Transverse colon (tissue), 4 donors: ENCODE measurements at regions not wholly inside any gene's neighbourhood (a gene's known extent, or its start where the extent isn't known, plus 50 kb on each side); places are given as distances from the start of the nearest gene placed in this dataset.

Experiments used
- POLR2A ChIP-seq: fragments of 450-650 bp; IDR thresholded peaks from one replicate; pipeline ENCODE4 v1.6.1; 2016; ENCODE audit warnings: antibody characterized with exemption, mild to moderate bottlenecking, moderate library complexity
- POLR2AphosphoS5 ChIP-seq, 3 donors: sonication (generic); formaldehyde crosslinking; IDR thresholded peaks; one replicate each; pipeline ENCODE4 v1.6.1; 2016; ENCODE audit warnings: antibody characterized with exemption in 3 of 3
- TF ChIP-seq, protein P1 (sequence below), 5 experiments: fragments of 200-600 bp in 3 of 5; fragments of 450-650 bp in 2 of 5; sonication (generic) in 3 of 5; IDR thresholded peaks; 1 replicate in 2 of 5; 2 replicates in 3 of 5; pipeline ENCODE4 v1.5.1; 2016 to 2017; ENCODE audit warnings: antibody characterized with exemption in 5 of 5, inconsistent platforms in 3 of 5, mild to moderate bottlenecking in 2 of 5, moderate library complexity in 1 of 5

- no peak for TF ChIP-seq POLR2A
- TF ChIP-seq, protein P1, sequence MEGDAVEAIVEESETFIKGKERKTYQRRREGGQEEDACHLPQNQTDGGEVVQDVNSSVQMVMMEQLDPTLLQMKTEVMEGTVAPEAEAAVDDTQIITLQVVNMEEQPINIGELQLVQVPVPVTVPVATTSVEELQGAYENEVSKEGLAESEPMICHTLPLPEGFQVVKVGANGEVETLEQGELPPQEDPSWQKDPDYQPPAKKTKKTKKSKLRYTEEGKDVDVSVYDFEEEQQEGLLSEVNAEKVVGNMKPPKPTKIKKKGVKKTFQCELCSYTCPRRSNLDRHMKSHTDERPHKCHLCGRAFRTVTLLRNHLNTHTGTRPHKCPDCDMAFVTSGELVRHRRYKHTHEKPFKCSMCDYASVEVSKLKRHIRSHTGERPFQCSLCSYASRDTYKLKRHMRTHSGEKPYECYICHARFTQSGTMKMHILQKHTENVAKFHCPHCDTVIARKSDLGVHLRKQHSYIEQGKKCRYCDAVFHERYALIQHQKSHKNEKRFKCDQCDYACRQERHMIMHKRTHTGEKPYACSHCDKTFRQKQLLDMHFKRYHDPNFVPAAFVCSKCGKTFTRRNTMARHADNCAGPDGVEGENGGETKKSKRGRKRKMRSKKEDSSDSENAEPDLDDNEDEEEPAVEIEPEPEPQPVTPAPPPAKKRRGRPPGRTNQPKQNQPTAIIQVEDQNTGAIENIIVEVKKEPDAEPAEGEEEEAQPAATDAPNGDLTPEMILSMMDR (IDR thresholded peaks at IDR 0.05) = no peak
- no peak for TF ChIP-seq POLR2AphosphoS5 (IDR thresholded peaks at IDR 0.05)
These were observed 299.6 kb downstream of the ADGRG6 start for GRCh38 chr6:142601427-142601826.
